Brain microvascular endothelial cell (primary cell): ENCODE measurements at regions not wholly inside any gene's neighbourhood (a gene's known extent, or its start where the extent isn't known, plus 50 kb on each side); places are given as distances from the start of the nearest gene placed in this dataset.
A peak's percentile ranks its signal among the peaks of the same experiment; 100 is the strongest.

ENCODE experiments used
- DNase-seq: peaks from one replicate; pipeline ENCODE4 v3.0.0-alpha.2; 2020
- H3K27ac ChIP-seq: fragments of 250-450 bp; sonication (Bioruptor Pico); 2 replicates; pipeline ENCODE4 v1.5.1; 2020; ENCODE audit warnings: mild to moderate bottlenecking, moderate library complexity
- H3K27me3 ChIP-seq: fragments of 250-450 bp; sonication (Bioruptor Pico); replicated peaks from 2 replicates; pipeline ENCODE4 v1.5.1; 2020; ENCODE audit warnings: mild to moderate bottlenecking
- H3K36me3 ChIP-seq: fragments of 250-450 bp; sonication (Bioruptor Pico); replicated peaks from 2 replicates; pipeline ENCODE4 v1.5.1; 2020; ENCODE audit warnings: mild to moderate bottlenecking
- H3K4me3 ChIP-seq: 2 replicates; pipeline ENCODE4 v1.5.1; 2011; ENCODE audit warnings: low read depth, mild to moderate bottlenecking, control low read depth, low read length, moderate library complexity
- in situ Hi-C: cut with HindIII; loops from 2 replicates; pipeline ENCODE4 v1.10.0; 2017; ENCODE audit warnings: low sequenced_read_pairs, low pct_ligation_motif_present
- TF ChIP-seq, protein P1 (sequence below): IDR thresholded peaks from 2 replicates; pipeline ENCODE4 v1.5.1; 2011; ENCODE audit warnings: low read depth, mild to moderate bottlenecking, moderate library complexity, low read length, control low read depth, inconsistent platforms; ENCODE audit errors: missing control alignments

DNA sequence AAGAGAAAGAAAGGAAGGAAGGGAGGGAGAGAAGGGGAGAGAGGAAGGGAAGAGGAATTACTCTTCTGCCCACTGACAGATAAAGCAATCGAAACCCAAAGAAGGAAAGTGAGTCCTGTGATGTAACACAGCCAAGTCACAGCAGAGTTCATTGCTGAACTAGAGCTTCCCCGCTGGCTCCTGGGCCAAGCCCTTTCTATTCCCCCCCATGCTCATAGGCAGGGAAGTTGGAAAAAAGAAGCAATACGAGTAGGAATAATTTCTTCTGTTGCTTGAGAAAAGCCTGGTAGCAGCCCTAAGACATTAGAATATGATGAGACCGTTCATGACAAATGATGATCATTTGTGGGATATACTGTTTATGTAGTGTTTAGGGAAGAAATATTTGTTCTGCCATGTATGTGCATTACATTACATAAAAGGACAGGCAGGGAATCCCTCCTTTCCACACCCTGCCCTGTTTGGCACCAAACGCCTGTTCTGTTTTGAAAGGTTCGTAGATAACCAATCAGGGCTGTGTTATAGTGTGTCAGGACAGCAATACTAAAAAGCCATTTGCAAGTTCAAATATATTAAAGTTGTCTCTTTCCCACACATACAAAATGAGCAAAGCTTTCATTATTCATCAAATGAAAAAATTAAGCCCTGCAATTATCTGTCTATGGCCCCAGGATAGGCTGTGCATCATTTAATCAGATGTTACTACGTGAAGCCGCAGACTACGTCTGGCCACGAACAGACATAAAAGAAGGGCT, 111.0 kb upstream of the TRPM1 start:
- H3K27me3 ChIP-seq = no peaks in the 10 kb centered on the region
- no peak overlapping the region for H3K27ac ChIP-seq
- in situ Hi-C loops = loop anchor here (25.0 kb wide), 2 partner anchors 100 to 275 kb away; no protein-coding TSS in a partner anchor
- no peak overlapping the region for H3K4me3 ChIP-seq
- TF ChIP-seq, protein P1, sequence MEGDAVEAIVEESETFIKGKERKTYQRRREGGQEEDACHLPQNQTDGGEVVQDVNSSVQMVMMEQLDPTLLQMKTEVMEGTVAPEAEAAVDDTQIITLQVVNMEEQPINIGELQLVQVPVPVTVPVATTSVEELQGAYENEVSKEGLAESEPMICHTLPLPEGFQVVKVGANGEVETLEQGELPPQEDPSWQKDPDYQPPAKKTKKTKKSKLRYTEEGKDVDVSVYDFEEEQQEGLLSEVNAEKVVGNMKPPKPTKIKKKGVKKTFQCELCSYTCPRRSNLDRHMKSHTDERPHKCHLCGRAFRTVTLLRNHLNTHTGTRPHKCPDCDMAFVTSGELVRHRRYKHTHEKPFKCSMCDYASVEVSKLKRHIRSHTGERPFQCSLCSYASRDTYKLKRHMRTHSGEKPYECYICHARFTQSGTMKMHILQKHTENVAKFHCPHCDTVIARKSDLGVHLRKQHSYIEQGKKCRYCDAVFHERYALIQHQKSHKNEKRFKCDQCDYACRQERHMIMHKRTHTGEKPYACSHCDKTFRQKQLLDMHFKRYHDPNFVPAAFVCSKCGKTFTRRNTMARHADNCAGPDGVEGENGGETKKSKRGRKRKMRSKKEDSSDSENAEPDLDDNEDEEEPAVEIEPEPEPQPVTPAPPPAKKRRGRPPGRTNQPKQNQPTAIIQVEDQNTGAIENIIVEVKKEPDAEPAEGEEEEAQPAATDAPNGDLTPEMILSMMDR = no peak
- H3K36me3 ChIP-seq = no peaks in the 10 kb centered on the region
- DNase-seq = no peak

DNA sequence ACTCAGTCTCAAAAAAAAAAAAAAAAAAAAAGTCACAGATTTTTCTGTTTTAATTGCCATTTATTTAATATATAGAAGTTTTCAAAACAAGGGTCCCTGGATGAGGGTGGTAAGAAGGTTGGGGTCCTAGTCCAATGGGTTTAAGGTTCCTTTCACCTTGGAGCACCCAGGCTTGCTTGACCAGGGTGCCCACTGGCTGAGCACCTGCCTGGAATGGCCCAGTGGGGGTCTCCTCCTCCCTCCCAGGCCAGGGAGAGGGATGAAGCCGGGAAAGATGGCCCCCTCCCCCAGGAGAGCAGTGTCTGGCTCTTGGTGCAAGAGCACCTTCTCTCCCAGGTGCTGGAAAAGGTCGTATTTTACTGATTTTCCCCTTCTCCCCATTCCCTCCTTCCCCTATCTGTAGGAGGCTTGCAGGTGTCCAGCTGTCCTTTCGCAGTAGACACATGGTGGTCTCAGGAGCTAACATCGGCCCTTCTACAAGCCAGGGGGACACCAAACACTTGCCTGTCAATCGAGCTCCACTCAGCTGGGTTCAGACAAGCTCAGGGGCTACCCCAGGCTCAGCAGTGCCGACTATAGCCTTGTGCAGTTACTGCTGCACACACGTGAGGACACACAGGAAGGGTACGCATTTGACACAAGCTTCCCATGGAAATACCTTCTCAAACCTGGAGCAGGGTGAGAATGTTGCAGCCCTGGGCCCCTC, 112.3 kb upstream of the KLF13 start:
- in situ Hi-C loops = loop anchor here (25.0 kb wide), 2 partner anchors 98 to 273 kb away; no protein-coding TSS in a partner anchor
- no peaks in the 10 kb centered on the region for H3K27me3 ChIP-seq
- H3K4me3 ChIP-seq = no peak overlapping the region
- TF ChIP-seq, protein P1 = no peak
- no peaks in the 10 kb centered on the region for H3K36me3 ChIP-seq
- H3K27ac ChIP-seq = no peak overlapping the region
- DNase-seq = no peak

DNA sequence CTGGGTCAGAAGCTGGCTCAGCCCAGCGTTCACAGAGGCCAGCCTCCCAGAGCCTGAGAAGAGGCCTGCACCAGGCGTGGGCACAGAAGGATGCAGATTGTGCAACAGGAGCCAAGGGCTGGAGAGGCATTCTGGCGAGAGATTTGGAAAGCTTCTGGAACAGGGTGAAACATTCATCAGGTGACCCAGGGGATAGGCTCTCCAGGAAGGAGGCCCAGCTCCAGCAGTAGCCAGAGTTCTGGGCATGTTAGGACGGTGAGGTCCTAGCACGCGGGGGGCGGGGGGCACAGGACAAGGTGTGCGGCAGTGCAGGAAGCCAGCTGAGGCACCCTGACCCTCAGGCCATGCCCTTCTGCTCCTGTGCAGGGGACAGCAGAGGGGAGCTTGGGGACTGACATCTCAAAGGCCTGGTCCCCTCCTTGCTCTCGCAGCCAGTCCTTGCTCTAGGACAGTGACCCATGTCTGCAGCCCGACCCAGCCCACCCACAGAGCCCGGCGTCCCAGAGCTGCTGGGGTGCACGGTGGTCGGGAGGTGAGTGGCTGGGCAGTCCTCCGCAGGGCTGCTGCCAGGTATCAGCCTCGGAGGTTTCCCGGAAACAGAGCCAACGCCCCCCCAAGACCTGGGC, 111.7 kb upstream of the KLF13 start:
- Histone ChIP-seq H3K27me3 (no peaks in the 10 kb centered on the region), H3K36me3 (no peaks in the 10 kb centered on the region), H3K4me3 (no peak overlapping the region), H3K27ac (no peak overlapping the region)
- TF ChIP-seq, protein P1 = no peak
- no peak for DNase-seq
- in situ Hi-C loops = loop anchor here (25.0 kb wide), 2 partner anchors 97 to 272 kb away; no protein-coding TSS in a partner anchor

DNA sequence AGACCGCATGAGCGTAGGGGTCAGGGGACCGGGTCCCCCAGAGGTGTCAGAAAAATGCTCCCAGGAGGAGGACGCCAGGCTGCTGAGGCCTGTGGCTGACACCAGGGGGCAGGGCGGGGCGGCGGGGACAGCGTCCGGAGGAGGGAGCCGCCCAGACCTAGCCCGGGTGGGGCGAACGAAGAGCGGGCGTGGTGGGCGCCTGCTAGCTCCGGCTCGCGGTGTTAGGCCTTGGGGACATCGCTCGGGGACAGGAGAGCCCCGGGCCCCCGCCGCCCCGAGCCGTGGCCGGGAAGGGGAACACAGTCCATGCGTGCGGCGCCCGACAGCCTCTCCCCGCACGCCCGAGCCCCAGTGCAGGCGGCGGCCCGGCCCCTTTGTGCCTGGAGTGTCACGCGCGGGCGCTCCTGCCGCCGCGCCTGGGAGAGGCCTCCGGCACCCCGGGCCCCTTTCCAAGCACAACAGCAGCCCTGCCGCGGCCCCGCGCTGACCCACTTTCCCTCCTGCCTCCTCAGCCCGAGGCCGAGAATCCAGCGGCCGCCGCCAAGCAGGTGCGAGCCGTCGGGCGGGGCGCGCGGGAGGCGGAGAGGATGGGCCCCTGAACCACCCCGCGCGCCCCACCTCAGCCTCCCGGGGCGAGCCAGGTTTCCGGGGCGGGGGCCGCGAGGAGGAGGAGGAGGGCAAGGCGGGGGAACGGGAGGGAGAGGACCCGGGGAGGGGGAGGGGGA, 111.0 kb upstream of the KLF13 start:
- peak; percentile 9 for DNase-seq
- H3K27me3 ChIP-seq = no peaks in the 10 kb centered on the region
- in situ Hi-C loops = loop anchor here (25.0 kb wide), 2 partner anchors 97 to 272 kb away; no protein-coding TSS in a partner anchor
- no peaks in the 10 kb centered on the region for H3K36me3 ChIP-seq
- peak overlapping the region; percentile 36 for H3K4me3 ChIP-seq
- H3K27ac ChIP-seq = no peak overlapping the region
- TF ChIP-seq, protein P1 = peak; percentile 80

DNA sequence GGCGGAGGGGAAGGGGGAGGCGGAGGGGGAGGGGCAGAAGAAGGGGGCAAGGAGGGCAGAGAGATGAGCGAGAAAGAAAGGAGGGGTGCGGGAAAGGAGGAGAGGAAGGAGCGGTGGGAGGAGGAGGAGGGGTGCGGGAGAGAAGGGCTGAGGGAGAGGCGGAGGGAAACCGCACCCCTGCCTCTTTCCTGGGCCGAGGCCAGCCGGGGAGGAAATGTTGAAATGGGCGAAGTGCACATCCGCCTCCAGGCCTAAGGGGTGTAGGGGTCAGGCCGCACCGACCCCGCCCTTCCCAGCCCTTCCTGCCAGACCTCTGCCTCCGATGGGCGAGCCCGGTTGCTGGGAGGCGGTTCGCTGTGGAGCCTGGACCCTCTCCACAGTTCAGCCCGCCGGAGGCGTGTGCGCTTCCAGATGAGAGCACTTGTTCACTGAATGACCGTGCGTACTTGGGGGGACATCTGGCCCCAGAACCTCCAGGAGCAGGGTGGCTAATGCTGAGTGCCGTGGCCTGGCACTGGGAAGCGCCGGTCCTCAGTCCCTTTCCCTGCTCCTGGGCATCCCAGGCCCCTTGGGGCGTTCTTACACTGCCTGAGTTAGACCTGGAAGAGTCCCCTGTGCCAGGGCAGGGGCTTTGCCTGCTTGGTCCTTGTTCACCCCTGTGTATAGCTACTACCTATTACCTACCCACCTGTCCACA, 110.3 kb upstream of the KLF13 start:
- in situ Hi-C loops = loop anchor here (25.0 kb wide), 2 partner anchors 96 to 271 kb away; no protein-coding TSS in a partner anchor
- Histone ChIP-seq H3K36me3 (no peaks in the 10 kb centered on the region), H3K27me3 (no peaks in the 10 kb centered on the region), H3K4me3 (peak overlapping the region; percentile 27), H3K27ac (no peak overlapping the region)
- TF ChIP-seq, protein P1 = no peak
- DNase-seq = no peak
